HG02973 (cell line): ENCODE measurements at regions not wholly inside any gene's neighbourhood (a gene's known extent, or its start where the extent isn't known, plus 50 kb on each side); places are given as distances from the start of the nearest gene placed in this dataset.

Experiments used
- ATAC-seq: cut with Tn5 transposase; IDR thresholded peaks from one replicate; pipeline ENCODE4 v1.9.1; 2021; ENCODE audit warnings: moderate library complexity; ENCODE audit not compliant: unreplicated experiment

DNA sequence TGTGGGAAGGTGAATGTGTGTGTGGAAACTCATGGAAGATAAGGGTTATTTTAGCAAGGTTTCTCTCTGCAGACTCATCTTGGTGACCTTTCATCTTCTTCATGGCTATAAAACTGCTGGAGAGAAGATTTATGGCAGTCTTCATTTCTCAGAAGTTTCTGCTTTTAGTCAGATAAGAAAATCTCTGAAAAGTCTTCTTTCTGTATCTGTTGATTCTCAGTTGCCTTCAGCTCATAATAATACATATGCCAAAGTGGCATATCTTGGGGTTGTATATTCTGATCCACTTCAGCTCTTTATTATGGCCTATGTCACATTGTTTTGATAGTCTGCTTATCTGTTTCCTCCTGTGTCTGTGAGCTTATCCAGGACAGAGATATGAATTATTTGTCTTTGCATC, 143.3 kb upstream of the TMTC4 start:
- ATAC-seq = no peak

DNA sequence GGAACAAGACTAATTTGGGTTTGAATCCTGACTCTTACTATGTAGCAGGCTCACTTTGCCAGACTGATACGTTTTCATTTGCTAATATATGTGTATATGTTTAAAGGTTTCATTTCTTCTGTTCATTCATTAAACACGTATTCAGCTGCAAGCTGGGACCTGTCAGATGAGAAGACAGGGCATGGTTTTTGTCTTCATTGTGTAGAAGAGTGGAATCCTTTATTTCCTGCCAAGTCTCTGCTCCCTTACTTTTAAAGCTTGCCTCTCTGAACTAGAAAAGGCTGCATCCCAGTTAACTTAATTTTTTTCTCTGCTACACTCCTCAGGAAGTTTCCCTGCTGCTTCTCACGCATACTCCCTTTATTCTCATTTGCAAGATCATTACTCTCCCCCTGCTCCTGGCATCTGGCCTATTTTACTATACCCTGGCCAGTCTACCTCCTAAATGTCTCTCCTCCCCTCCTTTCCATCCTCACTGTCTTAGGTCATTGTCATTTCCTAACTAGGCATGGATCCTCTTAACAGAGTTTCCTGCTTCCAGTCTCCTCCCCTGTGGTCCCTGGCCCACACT, 141.0 kb upstream of the TMTC4 start:
- ATAC-seq = no peak

DNA sequence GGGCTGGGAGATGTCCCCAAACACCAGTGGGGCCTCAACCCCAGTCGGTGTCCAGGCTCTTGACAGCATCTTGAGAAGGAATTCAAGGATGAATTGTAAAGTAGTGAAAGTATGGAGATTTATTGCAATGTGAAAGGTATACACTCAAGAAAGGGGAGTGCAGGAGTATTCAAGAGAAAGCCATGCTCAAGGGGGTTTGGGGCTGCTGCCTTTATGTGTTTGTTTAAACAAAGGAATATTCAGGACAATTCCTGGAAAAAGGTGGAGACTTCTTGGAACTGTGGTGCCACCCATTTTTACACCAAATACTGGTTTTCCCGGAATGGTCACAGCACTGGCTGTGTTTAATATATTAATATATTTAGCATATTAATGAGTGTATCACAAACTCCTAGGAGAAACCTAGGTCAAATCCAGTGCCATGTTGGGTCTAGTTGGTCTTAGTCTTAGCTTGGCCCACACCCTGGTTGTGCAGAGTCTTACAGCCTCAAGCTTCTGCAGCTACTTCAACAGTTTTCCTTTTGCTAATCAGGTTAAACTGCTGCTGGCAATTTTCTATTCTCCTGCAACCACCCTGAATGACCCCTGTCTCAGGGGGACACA, 138.5 kb upstream of the TMTC4 start:
- ATAC-seq = no peak

DNA sequence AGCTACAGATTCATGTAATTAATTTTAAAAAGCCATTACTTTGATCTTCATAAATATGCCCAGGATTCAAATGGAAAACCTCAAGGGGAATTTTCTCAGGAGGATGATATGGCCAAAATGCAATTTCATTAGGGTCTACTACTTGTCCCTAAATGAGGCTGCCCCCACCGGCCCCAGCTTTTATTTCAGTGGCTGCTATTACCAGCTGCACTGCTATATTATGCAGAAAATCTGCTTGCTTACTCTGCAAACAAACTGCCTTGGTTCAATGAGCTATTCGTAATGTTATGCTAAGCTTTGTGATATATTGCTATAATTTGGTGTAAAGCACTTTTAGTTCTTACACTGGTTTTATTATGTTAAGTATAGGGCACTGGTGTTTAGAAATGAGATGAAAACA, 137.3 kb upstream of the TMTC4 start:
- ATAC-seq = no peak

DNA sequence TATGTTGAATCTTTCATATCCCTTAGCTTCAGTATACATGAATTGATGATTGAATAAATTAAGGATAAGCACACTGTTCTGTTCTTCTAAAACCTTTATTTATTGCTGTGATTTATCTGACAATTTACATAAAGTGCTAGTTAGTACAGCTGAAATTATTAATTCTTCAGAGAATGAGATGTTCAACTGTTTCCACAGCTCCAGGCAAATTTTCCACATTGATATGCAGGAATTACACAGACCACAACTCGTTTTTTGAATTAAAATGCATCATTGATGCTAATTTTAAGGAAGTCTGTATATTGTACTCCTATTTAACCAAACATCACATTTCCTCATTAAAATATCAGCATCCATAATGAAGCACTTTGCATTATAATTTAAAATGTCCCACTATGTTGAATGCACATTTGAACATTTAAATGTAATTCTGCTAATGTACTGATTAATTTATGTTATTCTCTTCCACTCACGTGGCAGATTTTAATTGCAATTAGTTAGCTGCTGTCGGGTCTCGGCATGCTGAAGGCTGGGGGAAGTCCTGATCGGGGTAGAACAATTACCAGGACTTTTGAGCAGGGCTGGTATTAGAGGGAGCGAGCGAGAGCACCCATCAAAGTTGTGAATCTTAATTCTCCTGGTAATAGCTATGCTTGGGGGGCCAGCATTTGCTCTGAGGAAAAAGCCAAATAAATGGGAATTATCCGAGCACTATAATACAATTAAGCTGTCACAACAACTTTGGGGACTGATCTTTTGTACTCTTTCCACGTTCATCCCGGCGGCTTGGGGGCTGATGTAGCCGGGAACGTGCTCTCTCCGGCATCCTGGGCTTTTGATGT, 136.7 kb upstream of the TMTC4 start:
- ATAC-seq = no peak

DNA sequence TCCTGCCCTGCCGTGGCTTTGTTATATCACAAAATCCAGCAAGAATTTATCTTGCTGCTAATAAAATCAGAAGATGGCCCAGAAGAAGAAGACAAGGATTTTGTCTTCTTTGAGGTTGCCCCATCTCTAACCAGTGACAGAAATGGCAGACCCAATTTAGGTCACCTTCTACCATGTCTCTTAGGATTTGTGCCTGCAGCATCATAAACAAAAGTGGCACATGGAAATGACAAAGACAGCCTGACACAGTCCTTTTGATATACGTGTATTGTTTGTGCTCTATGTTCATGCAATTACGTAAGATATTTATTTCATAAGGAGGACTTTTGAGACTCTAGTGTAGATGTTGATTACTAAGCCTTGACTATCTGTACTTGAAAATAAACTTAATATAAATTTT, 135.9 kb upstream of the TMTC4 start:
- ATAC-seq = no peak

DNA sequence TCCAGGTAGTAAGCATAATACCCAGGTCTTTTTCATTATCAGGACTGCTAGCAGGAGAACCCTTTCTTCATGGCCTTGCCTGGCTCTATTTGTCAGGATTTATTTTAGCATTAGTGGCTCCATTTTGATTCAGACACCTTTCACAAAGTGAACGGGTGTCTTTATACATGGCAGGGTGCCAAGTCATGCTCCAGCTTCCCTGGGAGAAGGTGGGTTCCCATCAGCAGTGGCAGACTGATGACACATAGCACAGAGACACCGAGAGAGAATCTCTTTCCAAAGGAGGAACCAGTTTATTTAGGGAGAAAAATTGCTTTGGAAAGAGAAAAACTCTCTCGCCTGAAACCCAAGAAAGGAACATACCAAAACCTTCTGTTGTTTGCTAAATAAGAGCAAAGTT, 135.3 kb upstream of the TMTC4 start:
- ATAC-seq = no peak

DNA sequence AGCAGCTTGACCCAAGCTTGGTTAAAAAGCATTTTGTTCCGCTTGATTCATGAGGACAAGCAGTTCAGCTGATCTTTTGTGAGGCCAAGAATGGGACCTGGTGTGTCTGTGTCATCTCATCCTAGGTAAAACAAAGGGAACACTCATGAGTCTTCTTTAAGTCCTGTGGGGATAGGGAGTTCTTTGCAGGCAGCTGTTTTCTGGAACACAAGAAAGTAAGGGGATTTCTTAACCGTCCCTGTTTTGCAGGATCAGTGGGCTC, 134.5 kb upstream of the TMTC4 start:
- ATAC-seq = no peak

DNA sequence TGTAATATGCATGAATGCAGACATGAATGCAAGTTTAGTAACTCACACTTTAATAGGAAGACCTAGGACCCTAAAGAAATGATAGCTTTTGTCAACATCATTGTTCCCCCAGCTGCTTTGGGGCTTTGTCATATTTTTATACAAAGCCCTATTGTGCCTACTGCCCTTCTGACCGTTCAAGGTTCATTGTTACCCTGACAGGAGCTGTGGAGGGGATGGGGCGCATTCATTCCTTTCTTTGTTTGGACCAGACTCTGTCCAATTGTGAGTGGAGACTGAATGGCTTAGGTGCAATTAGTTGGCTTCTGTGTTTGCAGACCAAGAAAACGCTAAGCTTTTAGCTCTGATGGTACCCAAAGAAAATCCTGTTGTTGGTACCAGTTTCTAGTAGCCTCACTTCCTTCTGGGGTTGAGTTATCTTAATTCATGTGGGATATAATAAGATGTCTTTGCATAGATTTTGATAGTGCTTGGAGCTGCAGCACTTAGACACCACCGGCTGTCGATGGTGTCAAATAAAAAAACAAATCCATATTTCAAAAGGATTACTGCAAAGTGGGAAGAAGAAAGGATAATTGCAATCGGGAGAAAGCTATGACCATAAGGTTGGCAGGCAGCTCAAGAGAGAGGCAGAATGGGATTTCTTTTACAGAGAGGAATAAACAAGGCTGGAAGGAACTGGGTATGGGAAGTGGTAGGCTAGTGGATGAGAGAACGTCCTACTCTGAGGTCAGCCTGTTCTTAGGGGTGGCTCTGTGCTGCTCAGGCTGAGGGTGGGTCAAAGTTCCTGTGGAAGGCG, 133.9 kb upstream of the TMTC4 start:
- ATAC-seq = no peak

DNA sequence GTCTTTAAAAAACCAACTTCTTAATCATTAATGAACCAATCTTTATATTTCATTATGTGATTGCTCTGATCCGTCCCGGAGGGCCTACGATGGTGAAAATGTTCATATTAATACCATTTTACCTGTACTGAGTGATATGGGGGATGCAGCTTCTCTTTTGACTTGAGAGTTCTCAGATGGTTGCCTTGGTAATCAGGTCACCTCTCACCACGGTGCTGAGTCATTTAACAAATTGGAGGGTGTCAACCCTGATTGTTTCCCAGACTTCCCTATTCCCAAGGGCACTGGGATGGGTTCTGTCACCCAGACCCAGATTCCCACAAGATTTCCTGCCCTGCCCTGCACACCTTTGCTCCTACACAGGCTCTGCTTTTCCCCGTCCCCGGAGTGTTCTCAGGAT, 128.5 kb upstream of the TMTC4 start:
- no peak for ATAC-seq

DNA sequence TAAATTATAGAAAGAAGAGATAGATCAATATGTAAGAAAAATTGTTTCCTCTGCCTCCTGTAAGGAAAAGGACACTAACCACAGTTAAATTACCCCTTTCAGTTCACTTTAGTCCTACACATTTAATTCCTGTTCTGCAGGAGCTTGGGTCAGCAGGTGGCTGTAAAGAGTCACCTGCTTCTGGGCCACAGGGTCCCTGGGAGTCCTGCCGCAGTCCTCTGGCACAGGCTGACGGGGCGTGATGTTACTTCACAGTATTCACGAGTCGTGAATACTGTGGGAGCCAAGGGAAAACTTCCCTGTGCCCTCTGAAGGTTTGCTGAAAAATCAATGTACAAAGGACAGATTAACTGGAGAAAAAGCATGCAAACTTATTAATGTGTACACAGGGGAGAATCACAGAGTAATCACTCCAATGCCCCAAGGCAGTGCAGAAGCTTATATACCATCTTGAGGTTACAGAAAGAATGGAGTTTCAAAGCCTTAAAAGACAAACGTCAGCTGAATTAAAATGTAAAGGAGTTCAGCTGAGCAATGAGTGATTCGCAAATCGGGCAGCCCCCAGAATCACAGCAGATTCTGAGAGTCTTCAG, 125.8 kb upstream of the TMTC4 start:
- no peak for ATAC-seq

DNA sequence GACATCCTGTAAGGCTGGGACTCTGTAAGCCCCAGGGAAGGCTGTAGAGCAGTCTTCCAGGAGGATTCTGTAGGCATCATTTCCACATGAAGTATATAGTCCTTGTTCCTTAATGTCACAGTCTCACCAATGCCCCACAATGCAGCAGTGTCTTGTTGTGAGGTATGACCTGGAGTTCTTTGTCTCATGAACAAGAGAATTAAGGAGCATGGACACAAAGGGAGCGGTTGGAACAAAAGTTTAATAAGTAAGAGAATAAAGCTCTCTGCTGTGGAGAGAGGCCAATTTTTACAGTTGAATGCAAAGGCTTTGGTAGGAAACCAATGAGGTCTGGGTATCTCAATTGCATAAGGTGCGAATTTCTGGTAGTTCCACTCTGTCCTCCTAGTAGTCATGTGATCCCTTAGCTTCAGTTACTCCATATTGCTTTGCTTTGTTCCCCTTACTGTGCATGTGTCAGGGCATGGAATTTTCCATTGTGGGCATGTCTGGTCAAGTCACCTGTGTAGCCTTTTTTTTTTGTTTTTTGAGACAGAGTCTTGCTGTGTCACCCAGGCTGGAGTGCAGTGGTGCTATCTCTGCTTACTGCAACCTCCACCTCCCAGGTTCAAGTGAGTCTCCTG, 124.3 kb upstream of the TMTC4 start:
- ATAC-seq = no peak

DNA sequence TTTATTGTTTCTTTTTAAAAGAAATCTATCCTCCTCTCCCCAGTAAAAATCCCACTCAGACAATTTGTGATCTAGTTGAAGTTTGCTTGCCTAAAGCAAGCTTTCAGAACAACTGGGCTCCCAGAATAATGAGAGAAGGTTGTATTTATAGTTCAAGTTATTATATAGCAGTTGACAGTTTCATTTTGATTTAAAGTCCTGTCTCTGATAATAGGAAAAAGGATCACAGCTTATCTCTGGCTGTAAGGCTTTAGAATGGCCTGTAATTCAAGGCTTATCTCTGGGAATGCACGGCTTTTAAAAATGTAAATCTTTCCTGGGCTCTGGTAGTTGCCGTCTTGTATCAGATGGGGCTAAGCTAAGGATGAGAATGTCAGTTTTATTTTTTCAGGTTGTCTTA, 123.3 kb upstream of the TMTC4 start:
- no peak for ATAC-seq

DNA sequence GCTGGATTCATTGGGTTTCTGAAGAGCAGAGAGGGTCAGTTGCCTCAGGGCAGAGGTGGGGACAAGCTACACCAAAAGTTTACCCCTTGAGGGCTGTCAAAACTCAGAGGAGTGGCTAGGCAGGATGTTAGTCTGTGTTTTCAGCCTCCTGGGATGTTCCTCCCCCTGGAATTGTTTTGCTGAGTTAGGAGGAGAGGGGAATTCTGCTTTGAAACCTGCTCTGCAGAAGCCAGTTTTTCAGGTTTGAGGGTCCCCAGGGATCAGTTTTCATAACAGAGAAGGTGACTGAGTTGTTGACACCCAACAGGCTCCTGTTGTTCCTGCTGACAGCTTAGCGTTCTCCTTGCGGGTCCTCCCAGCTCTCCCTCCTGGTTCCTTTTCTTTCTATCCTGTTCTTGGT, 121.9 kb upstream of the TMTC4 start:
- ATAC-seq = no peak

DNA sequence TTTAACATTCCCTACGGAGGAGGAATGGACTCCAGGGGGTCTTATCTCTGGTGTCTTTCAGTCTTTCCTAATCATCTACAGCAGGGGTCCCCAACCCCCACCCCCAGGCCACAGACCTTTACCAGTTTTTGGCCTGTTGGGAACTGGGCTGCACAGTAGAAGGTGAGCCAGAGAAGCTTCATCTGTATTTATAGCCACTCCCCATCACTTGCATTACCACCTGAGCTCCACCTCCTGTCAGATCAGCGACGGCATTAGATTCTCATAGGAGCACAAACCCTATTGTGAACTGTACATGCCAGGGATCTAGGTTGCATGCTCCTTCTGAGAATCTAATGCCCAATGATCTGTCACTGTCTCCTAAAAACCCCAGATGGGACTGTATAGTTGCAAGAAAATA, 120.0 kb upstream of the TMTC4 start:
- no peak for ATAC-seq

DNA sequence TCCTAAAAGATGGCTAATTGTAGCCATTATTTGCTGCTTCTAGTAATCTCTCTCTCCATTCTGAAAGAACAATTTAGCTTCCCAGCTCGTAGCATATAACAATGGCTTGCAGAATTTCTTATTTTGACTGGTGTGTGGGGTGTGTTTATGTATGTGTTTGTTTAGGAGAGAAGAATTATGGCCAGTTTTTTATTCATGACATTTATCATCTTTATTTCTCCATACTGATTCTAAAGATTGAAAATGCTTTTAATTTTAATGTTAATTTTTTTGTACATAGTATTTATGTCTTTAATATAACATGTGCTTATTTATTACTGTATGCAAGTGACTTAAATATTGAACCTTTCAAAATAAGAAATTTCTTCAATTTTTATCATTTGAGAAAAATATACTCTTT, 115.8 kb upstream of the TMTC4 start:
- ATAC-seq = no peak

DNA sequence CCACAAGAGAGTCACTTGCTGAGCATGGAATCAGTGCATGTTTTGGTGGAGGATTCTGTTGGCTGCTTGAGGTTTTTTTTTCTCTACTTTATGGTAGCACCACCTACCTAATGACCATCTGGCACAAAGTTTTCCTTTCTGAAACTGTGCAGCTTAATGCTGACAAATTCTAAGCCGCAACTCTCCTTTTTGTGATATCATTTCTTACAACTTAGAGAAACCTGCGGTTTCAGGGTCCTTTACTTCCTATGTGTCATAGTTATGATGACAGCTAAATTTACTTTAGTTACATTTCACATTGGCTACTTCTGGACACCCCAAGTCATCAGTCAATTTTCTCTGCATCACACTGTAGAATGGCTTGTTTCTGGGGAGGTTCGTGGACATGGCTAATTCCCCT, 115.4 kb upstream of the TMTC4 start:
- ATAC-seq = peak; percentile 93

DNA sequence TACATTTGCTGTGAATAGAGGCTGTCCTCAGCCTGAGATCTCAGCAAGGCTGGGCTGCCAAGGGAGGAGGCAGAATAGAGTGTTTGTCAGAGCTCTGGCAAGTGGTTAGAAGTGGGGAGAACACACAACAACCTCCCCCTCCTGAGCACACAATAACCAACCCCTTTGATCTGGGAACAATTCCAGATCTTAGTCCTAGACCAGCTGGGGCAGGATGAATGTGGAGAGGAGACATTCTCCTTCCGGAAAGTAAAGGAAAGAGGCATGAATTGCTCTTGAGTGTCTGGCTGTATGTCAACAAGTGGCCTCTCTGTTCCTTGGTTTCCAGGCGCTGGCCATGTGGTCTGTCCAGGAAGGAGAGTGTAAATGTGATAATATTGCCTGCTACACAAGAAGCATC, 114.9 kb upstream of the TMTC4 start:
- ATAC-seq = peak; percentile 13

DNA sequence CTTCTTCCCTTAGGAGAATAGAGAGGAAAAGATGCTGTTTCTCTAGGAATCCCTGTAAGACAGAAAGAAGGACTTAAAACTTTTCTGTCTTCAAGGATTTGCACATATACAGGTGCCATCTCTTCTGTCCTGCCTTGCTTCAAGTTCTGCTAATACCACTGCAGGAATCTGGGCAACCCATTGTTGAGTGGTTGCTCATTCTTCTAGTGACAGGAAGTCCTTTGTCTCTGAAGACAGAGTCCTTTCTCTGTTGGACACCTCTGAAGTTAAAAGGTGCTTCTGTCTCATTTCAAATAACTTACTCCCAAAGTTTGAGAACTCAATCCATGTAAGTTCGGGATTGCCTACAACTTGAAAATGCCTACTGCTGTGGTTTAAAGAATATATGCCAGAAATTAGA, 114.4 kb upstream of the TMTC4 start:
- no peak for ATAC-seq

DNA sequence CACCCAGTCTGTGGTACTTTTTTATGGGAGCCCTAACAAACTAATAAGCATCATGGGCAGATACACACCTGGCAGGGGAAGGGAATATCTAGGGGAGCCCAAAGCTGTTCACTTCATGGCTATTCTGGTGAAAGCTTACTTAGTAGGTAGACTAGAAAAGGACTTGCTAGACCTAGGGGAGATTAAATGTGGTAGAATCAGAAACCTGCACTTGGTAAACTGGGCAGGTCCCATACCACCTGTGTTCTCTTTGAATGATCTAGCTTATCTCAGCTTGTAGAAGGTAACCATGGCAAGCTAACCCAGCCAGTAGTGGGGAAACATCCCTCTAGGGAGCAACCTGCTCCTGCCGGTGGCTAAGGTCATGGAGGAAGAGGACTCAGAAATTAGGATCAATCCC, 113.9 kb upstream of the TMTC4 start:
- no peak for ATAC-seq

DNA sequence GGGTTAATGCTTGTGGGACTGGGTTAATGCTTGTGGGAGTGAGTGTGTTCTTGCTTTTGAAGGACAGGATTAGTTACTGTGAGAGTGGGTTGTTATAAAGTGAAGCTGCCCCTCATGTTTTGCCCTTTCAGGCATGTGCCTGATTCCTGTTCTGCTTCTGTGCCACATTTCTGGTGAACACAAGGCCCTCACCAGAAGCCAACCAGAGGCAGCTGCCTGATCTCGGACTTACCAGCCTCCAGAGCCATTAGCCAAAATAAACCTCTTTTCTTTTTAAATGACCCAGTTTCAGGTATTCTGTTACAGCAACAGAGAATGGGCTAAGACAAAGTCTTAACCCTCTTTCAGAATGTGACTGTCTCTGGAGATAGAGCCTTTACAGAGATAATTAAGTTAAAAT, 113.3 kb upstream of the TMTC4 start:
- ATAC-seq = no peak
